HAP-1 (cell line): ENCODE measurements at regions not wholly inside any gene's neighbourhood (a gene's known extent, or its start where the extent isn't known, plus 50 kb on each side); places are given as distances from the start of the nearest gene placed in this dataset.

Source experiments
- DNase-seq, 2 experiments: peaks; one replicate each; pipeline ENCODE4 v3.0.0-alpha.2; 2016 to 2020; ENCODE audit warnings: low spot score in 2 of 2
- H3K27me3 ChIP-seq: fragments of 250-450 bp; sonication (Bioruptor Pico); 2 replicates; pipeline ENCODE4 v1.5.1; 2020; ENCODE audit warnings: low read depth, mild to moderate bottlenecking, moderate library complexity
- H3K36me3 ChIP-seq: fragments of 250-450 bp; sonication (Bioruptor Pico); replicated peaks from 2 replicates; pipeline ENCODE4 v1.5.1; 2020; ENCODE audit warnings: mild to moderate bottlenecking
- H3K4me1 ChIP-seq: fragments of 250-450 bp; sonication (Bioruptor Pico); 2 replicates; pipeline ENCODE4 v1.5.1; 2020; ENCODE audit warnings: mild to moderate bottlenecking
- H3K4me3 ChIP-seq: fragments of 250-450 bp; sonication (Bioruptor Pico); 2 replicates; pipeline ENCODE4 v1.5.1; 2020; ENCODE audit warnings: mild to moderate bottlenecking, moderate library complexity
- H3K9me3 ChIP-seq: fragments of 250-450 bp; sonication (Bioruptor Pico); 2 replicates; pipeline ENCODE4 v1.5.1; 2020; ENCODE audit warnings: mild to moderate bottlenecking, moderate library complexity
- in situ Hi-C: fragments of 300-500 bp; cut with MboI; formaldehyde crosslinking; loops from 3 replicates; pipeline ENCODE4 v1.14.3; 2020; ENCODE audit warnings: low sequenced_read_pairs, inconsistent platforms, mixed read lengths

GRCh38 chr10:60446070-60446833 is 56.6 kb upstream of the ANK3 start:
- H3K27me3 ChIP-seq, result 0 out of 2 replicates have a peak, but pooled peaks cover 3% of the 10 kb centered on the region
- H3K36me3 ChIP-seq, result no peaks in the 10 kb centered on the region
- H3K4me3 ChIP-seq, result no peak overlapping the region
- in situ Hi-C loops, result loop anchor here (25.0 kb wide), 1 partner anchor 809 kb away; no protein-coding TSS in a partner anchor
- no peaks in the 10 kb centered on the region for H3K9me3 ChIP-seq
- H3K4me1 ChIP-seq, result no peaks in the 10 kb centered on the region
- DNase-seq, result no peak

GRCh38 chr10:60444494-60445064 is 54.9 kb upstream of the ANK3 start:
- in situ Hi-C loops, result loop anchor here (5.0 to 25.0 kb wide), 2 partner anchors 203 to 807 kb away; no protein-coding TSS in a partner anchor
- Histone ChIP-seq H3K4me3 (no peak overlapping the region), H3K36me3 (no peaks in the 10 kb centered on the region), H3K27me3 (0 out of 2 replicates have a peak, but pooled peaks cover 3% of the 10 kb centered on the region), H3K4me1 (no peaks in the 10 kb centered on the region), H3K9me3 (no peaks in the 10 kb centered on the region)
- peak in 1 of 2 experiments; percentile 63 for DNase-seq

GRCh38 chr10:60443346-60443745 is 53.7 kb upstream of the ANK3 start:
- DNase-seq, result no peak
- H3K9me3 ChIP-seq, result no peaks in the 10 kb centered on the region
- no peaks in the 10 kb centered on the region for H3K36me3 ChIP-seq
- H3K4me3 ChIP-seq, result no peak overlapping the region
- no peaks in the 10 kb centered on the region for H3K4me1 ChIP-seq
- in situ Hi-C loops, result loop anchor here (5.0 to 25.0 kb wide), 2 partner anchors 204 to 806 kb away; no protein-coding TSS in a partner anchor
- H3K27me3 ChIP-seq, result 0 out of 2 replicates have a peak, but pooled peaks cover 3% of the 10 kb centered on the region

DNA sequence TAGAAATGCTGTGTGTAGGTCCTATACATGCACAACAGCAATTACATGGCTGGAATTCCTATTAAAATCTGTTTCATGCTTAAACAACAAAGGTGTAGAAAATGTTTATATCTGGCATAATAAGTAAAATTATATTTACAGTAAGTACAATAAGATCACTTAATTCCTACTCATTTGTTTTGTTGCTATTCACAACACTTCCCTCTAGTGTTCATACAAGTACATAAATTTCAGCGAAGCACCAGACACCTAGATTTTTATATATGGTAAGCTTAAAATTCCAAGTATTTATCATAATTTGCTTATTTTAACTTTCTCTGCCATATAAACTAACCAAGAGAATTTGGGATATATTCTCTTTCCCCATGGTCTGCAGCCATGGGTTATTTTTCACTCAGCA is 51.8 kb upstream of the ANK3 start:
- Histone ChIP-seq H3K36me3 (no peaks in the 10 kb centered on the region), H3K9me3 (no peaks in the 10 kb centered on the region), H3K4me1 (no peaks in the 10 kb centered on the region), H3K4me3 (no peak overlapping the region), H3K27me3 (0 out of 2 replicates have a peak, but pooled peaks cover 3% of the 10 kb centered on the region)
- DNase-seq, result peak in 1 of 2 experiments; percentile 59
- in situ Hi-C loops, result loop anchor here (5.0 to 25.0 kb wide), 2 partner anchors 206 to 804 kb away; no protein-coding TSS in a partner anchor

DNA sequence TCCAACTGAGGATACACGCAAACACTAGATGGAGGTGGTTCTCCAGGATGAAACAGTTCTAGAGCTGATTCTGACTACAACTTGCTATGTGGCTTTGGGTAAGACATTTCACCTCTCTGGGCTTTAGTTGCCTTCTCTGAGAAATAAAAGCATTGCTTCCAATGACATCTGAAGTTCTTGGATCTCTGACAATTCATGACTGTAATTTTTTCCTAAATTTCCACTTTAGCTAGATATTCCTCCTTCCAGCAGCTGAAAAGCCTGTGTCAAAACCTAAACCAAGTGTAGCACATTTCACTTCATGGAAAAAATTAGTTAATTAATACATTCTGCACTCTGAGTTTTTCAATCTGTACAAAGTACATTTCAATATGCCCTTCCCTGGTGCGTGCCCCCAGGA is 50.0 kb upstream of the ANK3 start:
- H3K36me3 ChIP-seq, result no peaks in the 10 kb centered on the region
- DNase-seq, result no peak

More for the DNA sequence above, 50.0 kb upstream of the ANK3 start:
- H3K9me3 ChIP-seq, result no peaks in the 10 kb centered on the region
- in situ Hi-C loops, result loop anchor here (5.0 to 25.0 kb wide), 4 partner anchors 208 to 802 kb away; no protein-coding TSS in a partner anchor
- H3K4me1 ChIP-seq, result no peaks in the 10 kb centered on the region
- H3K27me3 ChIP-seq, result 0 out of 2 replicates have a peak, but pooled peaks cover 3% of the 10 kb centered on the region
- no peak overlapping the region for H3K4me3 ChIP-seq
